ENCODE measurements at regions not wholly inside any gene's neighbourhood (a gene's known extent, or its start where the extent isn't known, plus 50 kb on each side); places are given as distances from the start of the nearest gene placed in this dataset.
"Not testable (repeated sequence)": the region's sequence is repeated elsewhere in the genome, so short reads cannot be mapped to it uniquely, and the experiment has no call there.

DNA sequence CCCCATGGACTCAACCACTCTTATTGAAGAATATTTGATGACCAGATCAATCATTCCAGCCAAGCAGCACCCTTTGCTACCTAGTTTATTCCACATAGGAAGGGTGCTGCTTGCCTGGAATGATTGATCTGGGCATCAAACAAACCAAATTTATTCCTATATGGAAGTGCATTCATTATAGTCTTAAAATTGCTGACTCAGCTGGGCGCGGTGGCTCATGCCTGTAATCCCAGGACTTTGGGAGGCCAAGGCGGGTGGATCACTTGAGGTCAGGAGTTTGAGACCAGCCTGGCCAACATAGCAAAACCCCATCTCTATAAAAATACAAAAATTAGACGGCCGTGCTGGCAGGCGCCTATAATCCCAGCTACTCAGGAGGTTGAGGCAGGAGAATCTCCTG is 489.6 kb upstream of the API5 start:
- TF ChIP-seq, protein P1, sequence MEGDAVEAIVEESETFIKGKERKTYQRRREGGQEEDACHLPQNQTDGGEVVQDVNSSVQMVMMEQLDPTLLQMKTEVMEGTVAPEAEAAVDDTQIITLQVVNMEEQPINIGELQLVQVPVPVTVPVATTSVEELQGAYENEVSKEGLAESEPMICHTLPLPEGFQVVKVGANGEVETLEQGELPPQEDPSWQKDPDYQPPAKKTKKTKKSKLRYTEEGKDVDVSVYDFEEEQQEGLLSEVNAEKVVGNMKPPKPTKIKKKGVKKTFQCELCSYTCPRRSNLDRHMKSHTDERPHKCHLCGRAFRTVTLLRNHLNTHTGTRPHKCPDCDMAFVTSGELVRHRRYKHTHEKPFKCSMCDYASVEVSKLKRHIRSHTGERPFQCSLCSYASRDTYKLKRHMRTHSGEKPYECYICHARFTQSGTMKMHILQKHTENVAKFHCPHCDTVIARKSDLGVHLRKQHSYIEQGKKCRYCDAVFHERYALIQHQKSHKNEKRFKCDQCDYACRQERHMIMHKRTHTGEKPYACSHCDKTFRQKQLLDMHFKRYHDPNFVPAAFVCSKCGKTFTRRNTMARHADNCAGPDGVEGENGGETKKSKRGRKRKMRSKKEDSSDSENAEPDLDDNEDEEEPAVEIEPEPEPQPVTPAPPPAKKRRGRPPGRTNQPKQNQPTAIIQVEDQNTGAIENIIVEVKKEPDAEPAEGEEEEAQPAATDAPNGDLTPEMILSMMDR (IDR thresholded peaks at IDR 0.05), result not testable (repeated sequence)
- not testable (repeated sequence) for TF ChIP-seq POLR2A, EP300 (IDR thresholded peaks at IDR 0.05)
